ENCODE measurements at regions not wholly inside any gene's neighbourhood (a gene's known extent, or its start where the extent isn't known, plus 50 kb on each side); places are given as distances from the start of the nearest gene placed in this dataset.

GRCh38 chr6:163806755-163807499 is 392.4 kb downstream of the QKI start:
- no peak overlapping the region for H3K27ac ChIP-seq (ENCODE audit: control insufficient read depth, insufficient read depth, low read length)
- H4K20me1 ChIP-seq (ENCODE audit: control insufficient read depth, extremely low read depth, insufficient read depth, low read length), result no peaks in the 10 kb centered on the region
- no peaks in the 10 kb centered on the region for H3K9me1 ChIP-seq (ENCODE audit: control insufficient read depth, extremely low read depth, insufficient read depth, low read length)
- DNase-seq (ENCODE audit: low read depth, low spot score), result no peak
- H3K79me2 ChIP-seq (ENCODE audit: control insufficient read depth, insufficient read depth, low read length), result no peaks in the 10 kb centered on the region
- H3K4me1 ChIP-seq (ENCODE audit: control insufficient read depth, extremely low read depth, insufficient read depth, low read length), result no peaks in the 10 kb centered on the region
- no peak overlapping the region for H3K9ac ChIP-seq (ENCODE audit: control insufficient read depth, extremely low read depth, insufficient read depth, low read length)
- TF ChIP-seq, protein P1, sequence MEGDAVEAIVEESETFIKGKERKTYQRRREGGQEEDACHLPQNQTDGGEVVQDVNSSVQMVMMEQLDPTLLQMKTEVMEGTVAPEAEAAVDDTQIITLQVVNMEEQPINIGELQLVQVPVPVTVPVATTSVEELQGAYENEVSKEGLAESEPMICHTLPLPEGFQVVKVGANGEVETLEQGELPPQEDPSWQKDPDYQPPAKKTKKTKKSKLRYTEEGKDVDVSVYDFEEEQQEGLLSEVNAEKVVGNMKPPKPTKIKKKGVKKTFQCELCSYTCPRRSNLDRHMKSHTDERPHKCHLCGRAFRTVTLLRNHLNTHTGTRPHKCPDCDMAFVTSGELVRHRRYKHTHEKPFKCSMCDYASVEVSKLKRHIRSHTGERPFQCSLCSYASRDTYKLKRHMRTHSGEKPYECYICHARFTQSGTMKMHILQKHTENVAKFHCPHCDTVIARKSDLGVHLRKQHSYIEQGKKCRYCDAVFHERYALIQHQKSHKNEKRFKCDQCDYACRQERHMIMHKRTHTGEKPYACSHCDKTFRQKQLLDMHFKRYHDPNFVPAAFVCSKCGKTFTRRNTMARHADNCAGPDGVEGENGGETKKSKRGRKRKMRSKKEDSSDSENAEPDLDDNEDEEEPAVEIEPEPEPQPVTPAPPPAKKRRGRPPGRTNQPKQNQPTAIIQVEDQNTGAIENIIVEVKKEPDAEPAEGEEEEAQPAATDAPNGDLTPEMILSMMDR (optimal IDR thresholded peaks at IDR 0.05 in 1 of 3, IDR thresholded peaks at IDR 0.05 in 1 of 3, conservative IDR thresholded peaks at IDR 0.05 in 1 of 3; ENCODE audit: extremely low read depth in 1 of 3, insufficient read depth in 2 of 3, low read length in 3 of 3), result no peak
- TF ChIP-seq EZH2 (IDR thresholded peaks at IDR 0.05; ENCODE audit: low read length), result no peak
- H3K4me3 ChIP-seq (ENCODE audit: control insufficient read depth in 2 of 3, extremely low read depth in 1 of 3, insufficient read depth in 2 of 3, low read depth in 1 of 3, low read length in 3 of 3), result no peak overlapping the region
- dilution Hi-C loops (cut with MboI; ENCODE audit: extremely low pct_ligation_motif_present, low sequenced_read_pairs), result no loop called here
- H3K27me3 ChIP-seq (ENCODE audit: control insufficient read depth, extremely low read depth, insufficient read depth, low read length), result no peaks in the 10 kb centered on the region
- no peak overlapping the region for H2AFZ ChIP-seq (ENCODE audit: control insufficient read depth, low read length)
- H3K4me2 ChIP-seq (ENCODE audit: control insufficient read depth, extremely low read depth, insufficient read depth, low read depth, low read length), result no peak overlapping the region
- FAIRE-seq, result no peak
- no peaks in the 10 kb centered on the region for H3K9me3 ChIP-seq (ENCODE audit: control insufficient read depth, low read depth, low read length)
- no peaks in the 10 kb centered on the region for H3K36me3 ChIP-seq (ENCODE audit: control insufficient read depth in 2 of 2, extremely low read depth in 1 of 2, insufficient read depth in 2 of 2, low read length in 2 of 2)

- dilution Hi-C loops (cut with MboI; ENCODE audit: extremely low pct_ligation_motif_present, low sequenced_read_pairs), result no loop called here
- no peaks in the 10 kb centered on the region for H3K27me3 ChIP-seq (ENCODE audit: control insufficient read depth, extremely low read depth, insufficient read depth, low read length)
- no peak overlapping the region for H3K4me2 ChIP-seq (ENCODE audit: control insufficient read depth, extremely low read depth, insufficient read depth, low read depth, low read length)
Measured at GRCh38 chr6:163804991-163805390, 390.5 kb downstream of the QKI start.

More at GRCh38 chr6:163804991-163805390, 390.5 kb downstream of the QKI start:
- Histone ChIP-seq H3K79me2 (ENCODE audit: control insufficient read depth, insufficient read depth, low read length) (no peaks in the 10 kb centered on the region), H3K9me1 (ENCODE audit: control insufficient read depth, extremely low read depth, insufficient read depth, low read length) (no peaks in the 10 kb centered on the region), H3K4me1 (ENCODE audit: control insufficient read depth, extremely low read depth, insufficient read depth, low read length) (no peaks in the 10 kb centered on the region), H3K36me3 (ENCODE audit: control insufficient read depth in 2 of 2, extremely low read depth in 1 of 2, insufficient read depth in 2 of 2, low read length in 2 of 2) (no peaks in the 10 kb centered on the region), H3K9me3 (ENCODE audit: control insufficient read depth, low read depth, low read length) (no peaks in the 10 kb centered on the region), H3K9ac (ENCODE audit: control insufficient read depth, extremely low read depth, insufficient read depth, low read length) (no peak overlapping the region), H3K4me3 (ENCODE audit: control insufficient read depth in 2 of 3, extremely low read depth in 1 of 3, insufficient read depth in 2 of 3, low read depth in 1 of 3, low read length in 3 of 3) (no peak overlapping the region), H3K27ac (ENCODE audit: control insufficient read depth, insufficient read depth, low read length) (no peak overlapping the region), H2AFZ (ENCODE audit: control insufficient read depth, low read length) (no peak overlapping the region), H4K20me1 (ENCODE audit: control insufficient read depth, extremely low read depth, insufficient read depth, low read length) (no peaks in the 10 kb centered on the region)
- TF ChIP-seq, protein P1 (optimal IDR thresholded peaks at IDR 0.05 in 1 of 3, IDR thresholded peaks at IDR 0.05 in 1 of 3, conservative IDR thresholded peaks at IDR 0.05 in 1 of 3; ENCODE audit: extremely low read depth in 1 of 3, insufficient read depth in 2 of 3, low read length in 3 of 3), result no peak
- no peak for TF ChIP-seq EZH2 (IDR thresholded peaks at IDR 0.05; ENCODE audit: low read length)
- no peak for DNase-seq (ENCODE audit: low read depth, low spot score)
- FAIRE-seq, result no peak

Data from keratinocyte (primary cell).